Neural crest cell (in vitro differentiated cells): ENCODE measurements at regions not wholly inside any gene's neighbourhood (a gene's known extent, or its start where the extent isn't known, plus 50 kb on each side); places are given as distances from the start of the nearest gene placed in this dataset.
"Not testable (repeated sequence)": the region's sequence is repeated elsewhere in the genome, so short reads cannot be mapped to it uniquely, and the experiment has no call there.

Source experiments
- DNase-seq: peaks from one replicate; pipeline ENCODE4 v3.0.0; 2021; ENCODE audit warnings: low read depth, mixed read lengths, low spot score
- H3K27ac Mint-ChIP-seq: one replicate; pipeline ENCODE4 v1.8.0; 2021; ENCODE audit warnings: mild to moderate bottlenecking, mixed read lengths; ENCODE audit not compliant: unreplicated experiment
- H3K27me3 Mint-ChIP-seq: 2 replicates; pipeline ENCODE4 v1.8.0; 2021; ENCODE audit warnings: low read depth, mild to moderate bottlenecking, mixed read lengths
- H3K36me3 Mint-ChIP-seq: 2 replicates; pipeline ENCODE4 v1.8.0; 2021; ENCODE audit warnings: low read depth, mild to moderate bottlenecking, mixed read lengths
- H3K4me1 Mint-ChIP-seq: 2 replicates; pipeline ENCODE4 v1.8.0; 2021; ENCODE audit warnings: mixed read lengths
- H3K4me3 Mint-ChIP-seq: one replicate; pipeline ENCODE4 v1.8.0; 2021; ENCODE audit warnings: mild to moderate bottlenecking, mixed read lengths
- H3K9me3 Mint-ChIP-seq: 2 replicates; pipeline ENCODE4 v1.8.0; 2021; ENCODE audit warnings: mixed read lengths
- TF ChIP-seq, protein P1 (sequence below): fragments of 200-600 bp; sonication (generic); conservative IDR thresholded peaks from 2 replicates; pipeline ENCODE4 v1.5.0; 2021; ENCODE audit warnings: antibody characterized with exemption, mild to moderate bottlenecking

DNA sequence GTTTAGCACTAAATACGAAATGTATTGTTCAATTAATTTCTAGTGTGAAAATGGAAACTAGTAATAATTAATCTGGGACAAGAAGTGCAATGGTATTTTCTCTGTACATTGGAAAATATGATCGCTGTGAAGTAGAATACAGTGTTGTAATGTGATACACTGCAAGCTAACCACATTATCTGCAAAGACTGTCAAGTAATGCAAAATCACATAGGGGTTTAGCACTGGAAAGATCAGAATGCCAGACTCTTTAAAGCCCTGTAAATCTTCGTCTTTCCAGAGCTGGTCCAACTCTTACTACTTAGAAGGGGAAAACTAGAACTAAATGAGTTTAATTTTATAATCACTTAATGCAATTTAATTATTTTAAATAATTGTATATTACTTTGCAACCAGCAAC lies 544.5 kb upstream of the ANO3 start:
- H3K4me3 Mint-ChIP-seq: no peak overlapping the region
- TF ChIP-seq, protein P1, sequence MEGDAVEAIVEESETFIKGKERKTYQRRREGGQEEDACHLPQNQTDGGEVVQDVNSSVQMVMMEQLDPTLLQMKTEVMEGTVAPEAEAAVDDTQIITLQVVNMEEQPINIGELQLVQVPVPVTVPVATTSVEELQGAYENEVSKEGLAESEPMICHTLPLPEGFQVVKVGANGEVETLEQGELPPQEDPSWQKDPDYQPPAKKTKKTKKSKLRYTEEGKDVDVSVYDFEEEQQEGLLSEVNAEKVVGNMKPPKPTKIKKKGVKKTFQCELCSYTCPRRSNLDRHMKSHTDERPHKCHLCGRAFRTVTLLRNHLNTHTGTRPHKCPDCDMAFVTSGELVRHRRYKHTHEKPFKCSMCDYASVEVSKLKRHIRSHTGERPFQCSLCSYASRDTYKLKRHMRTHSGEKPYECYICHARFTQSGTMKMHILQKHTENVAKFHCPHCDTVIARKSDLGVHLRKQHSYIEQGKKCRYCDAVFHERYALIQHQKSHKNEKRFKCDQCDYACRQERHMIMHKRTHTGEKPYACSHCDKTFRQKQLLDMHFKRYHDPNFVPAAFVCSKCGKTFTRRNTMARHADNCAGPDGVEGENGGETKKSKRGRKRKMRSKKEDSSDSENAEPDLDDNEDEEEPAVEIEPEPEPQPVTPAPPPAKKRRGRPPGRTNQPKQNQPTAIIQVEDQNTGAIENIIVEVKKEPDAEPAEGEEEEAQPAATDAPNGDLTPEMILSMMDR: no peak
- H3K4me1 Mint-ChIP-seq: no peaks in the 10 kb centered on the region
- H3K9me3 Mint-ChIP-seq: peaks cover 9% of the 10 kb centered on the region
- no peak overlapping the region for H3K27ac Mint-ChIP-seq
- DNase-seq: no peak
- H3K36me3 Mint-ChIP-seq: no peaks in the 10 kb centered on the region
- no peaks in the 10 kb centered on the region for H3K27me3 Mint-ChIP-seq

DNA sequence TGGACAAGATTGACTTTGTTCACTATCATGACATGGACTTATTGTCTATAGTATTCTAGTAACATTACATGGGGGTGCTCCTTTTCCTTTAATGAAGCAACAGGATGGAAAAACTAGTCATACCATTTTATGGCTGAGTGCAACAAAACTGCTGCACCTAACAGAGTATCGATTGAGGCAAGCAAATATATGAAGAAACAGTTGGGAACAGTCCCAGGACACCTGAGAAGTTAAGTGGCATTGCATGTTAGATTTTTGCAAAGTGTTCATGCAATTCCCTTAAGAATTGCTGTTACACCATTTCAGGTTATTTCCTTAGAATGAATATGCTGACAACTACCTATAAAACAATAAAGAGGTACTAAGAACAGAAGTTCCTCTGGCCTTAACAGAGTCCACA lies 541.5 kb upstream of the ANO3 start:
- Mint-ChIP-seq H3K27me3 (no peaks in the 10 kb centered on the region), H3K9me3 (no peaks in the 10 kb centered on the region), H3K4me3 (no peak overlapping the region), H3K4me1 (no peaks in the 10 kb centered on the region), H3K36me3 (no peaks in the 10 kb centered on the region), H3K27ac (no peak overlapping the region)
- TF ChIP-seq, protein P1: no peak
- DNase-seq: no peak

DNA sequence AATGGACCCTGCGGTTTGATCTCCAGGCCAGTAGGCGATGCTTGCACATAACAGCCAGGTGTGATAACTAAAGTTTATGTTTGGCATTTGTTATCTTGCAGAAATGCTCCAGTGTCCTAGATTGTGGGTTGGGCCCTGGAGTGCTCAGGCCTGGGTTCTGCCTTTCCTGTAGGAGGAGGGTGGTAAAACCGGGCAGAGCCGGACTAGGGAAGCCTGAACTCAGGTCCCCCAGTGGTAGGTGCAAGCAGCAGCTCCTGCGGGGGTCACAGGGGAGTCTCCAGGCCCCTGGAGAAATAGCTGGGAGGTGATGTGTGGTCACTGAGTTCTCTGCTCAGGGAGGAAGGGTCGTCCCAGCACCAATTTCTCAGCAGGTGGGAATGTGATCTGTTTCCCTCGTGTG lies 538.3 kb upstream of the ANO3 start:
- no peak for DNase-seq
- TF ChIP-seq, protein P1: no peak
- H3K27ac Mint-ChIP-seq: no peak overlapping the region

DNA sequence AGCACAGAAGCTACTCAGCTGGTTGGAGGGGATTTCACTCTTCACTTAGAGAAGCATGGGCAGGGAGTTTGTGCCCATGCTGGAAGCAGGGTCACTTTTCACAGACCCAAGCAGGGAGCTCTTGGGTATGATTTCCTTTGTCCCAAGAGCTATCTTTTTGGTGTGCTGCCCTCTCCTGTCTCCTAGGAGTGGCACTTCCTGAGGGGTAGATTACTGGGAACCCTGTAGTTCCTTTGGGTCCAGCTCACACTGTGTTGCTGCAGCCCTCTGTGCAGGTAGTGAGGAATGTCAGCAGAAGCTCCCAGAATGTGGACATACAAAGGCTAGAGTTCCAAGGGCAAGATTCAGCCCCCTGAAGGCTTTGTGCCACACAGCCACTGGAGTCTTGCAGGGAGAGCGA lies 537.1 kb upstream of the ANO3 start:
- Mint-ChIP-seq H3K4me3 (no peak overlapping the region), H3K27ac (no peak overlapping the region), H3K27me3 (no peaks in the 10 kb centered on the region), H3K9me3 (no peaks in the 10 kb centered on the region), H3K4me1 (no peaks in the 10 kb centered on the region), H3K36me3 (no peaks in the 10 kb centered on the region)
- TF ChIP-seq, protein P1: no peak
- no peak for DNase-seq

More for the DNA sequence above, 538.3 kb upstream of the ANO3 start:
- Mint-ChIP-seq H3K36me3 (no peaks in the 10 kb centered on the region), H3K27me3 (no peaks in the 10 kb centered on the region), H3K4me1 (no peaks in the 10 kb centered on the region), H3K4me3 (no peak overlapping the region), H3K9me3 (no peaks in the 10 kb centered on the region)

DNA sequence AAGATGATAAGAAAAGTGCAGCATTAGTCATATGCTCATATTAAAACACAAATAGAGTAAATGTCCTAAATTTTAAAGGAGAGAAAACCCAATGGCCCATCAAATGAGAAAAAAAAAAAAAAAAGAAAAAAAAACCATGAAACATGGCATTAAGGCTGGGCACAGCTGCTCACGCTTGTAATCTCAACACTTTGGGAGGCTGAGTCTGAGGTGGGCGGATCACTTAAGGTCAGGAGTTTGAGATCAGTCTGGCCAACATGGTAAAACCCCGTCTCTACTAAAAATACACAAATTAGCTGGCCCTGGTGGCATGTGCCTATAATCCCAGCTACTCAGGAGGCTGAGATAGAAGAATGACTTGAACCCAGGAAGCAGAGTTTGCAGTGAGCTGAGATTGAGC lies 515.5 kb upstream of the ANO3 start:
- Mint-ChIP-seq H3K4me1 (no peaks in the 10 kb centered on the region), H3K4me3 (no peak overlapping the region), H3K36me3 (no peaks in the 10 kb centered on the region), H3K27me3 (no peaks in the 10 kb centered on the region), H3K9me3 (peaks cover 1% of the 10 kb centered on the region), H3K27ac (no peak overlapping the region)
- no peak for DNase-seq
- TF ChIP-seq, protein P1: no peak

DNA sequence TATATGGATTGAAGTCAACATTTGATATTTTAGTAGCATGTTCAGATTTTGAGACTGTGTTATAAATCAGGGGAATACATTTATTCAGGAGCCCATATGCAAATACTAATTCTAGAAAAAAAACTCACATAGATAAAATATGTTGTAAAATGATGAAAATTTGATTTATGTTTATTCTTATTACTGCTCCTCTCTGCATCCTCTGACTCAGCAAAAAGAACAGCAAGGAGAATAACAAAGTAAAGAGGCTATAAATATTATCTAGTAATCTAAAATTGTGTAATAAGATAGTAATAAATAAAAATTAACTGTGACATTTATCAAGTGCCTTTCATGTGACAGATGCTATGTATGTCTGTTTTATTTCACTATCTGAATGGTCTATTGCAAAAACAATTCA lies 507.2 kb upstream of the ANO3 start:
- no peak for DNase-seq
- Mint-ChIP-seq H3K36me3 (no peaks in the 10 kb centered on the region), H3K9me3 (peaks cover 3% of the 10 kb centered on the region), H3K4me3 (no peak overlapping the region), H3K4me1 (no peaks in the 10 kb centered on the region), H3K27ac (no peak overlapping the region), H3K27me3 (no peaks in the 10 kb centered on the region)
- TF ChIP-seq, protein P1: no peak

DNA sequence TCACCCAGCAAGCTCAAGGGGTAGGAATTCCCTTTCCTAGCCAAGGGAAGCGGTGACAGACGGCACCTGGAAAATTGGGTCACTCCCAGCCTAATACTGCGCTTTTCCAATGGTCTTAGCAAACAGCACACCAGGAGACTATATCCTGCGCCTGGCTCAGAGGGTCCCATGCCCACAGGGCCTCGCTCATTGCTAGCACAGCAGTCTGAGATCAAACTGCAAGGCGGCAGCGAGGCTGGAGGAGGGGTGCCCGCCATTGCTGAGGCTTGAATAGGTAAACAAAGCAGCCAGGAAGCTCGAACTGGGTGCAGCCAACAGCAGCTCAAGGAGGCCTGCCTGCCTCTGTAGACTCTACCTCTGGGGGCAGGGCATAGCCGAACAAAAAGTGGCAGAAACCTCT lies 500.4 kb upstream of the ANO3 start:
- H3K9me3 Mint-ChIP-seq, H3K36me3 Mint-ChIP-seq, H3K4me3 Mint-ChIP-seq: not testable (repeated sequence)

More for the DNA sequence above, 500.4 kb upstream of the ANO3 start:
- not testable (repeated sequence) for H3K4me1 Mint-ChIP-seq, H3K27ac Mint-ChIP-seq, H3K27me3 Mint-ChIP-seq, DNase-seq
